ENCODE measurements at regions not wholly inside any gene's neighbourhood (a gene's known extent, or its start where the extent isn't known, plus 50 kb on each side); places are given as distances from the start of the nearest gene placed in this dataset.

DNA sequence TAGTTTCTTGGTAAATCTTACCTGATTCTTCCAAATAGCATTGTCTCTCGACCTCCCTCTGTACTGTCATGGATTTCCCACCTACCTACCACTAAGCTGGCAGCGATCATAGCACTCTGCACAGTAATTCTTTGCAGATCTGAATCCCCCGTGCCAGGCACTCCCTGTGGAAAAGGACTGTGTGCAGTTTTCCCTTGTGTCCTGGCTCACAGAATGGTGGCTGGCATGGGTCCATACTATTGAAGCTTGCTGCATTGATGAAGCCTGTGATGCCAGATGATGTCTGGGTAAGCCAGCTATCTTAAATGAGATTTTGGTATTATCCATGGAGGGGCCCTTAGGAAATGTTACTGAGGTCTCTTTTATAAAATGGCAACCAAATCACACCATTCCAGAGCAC is 135.7 kb downstream of the RPAP3 start:
- POLR2A ChIA-PET (ENCODE audit: unreplicated experiment) = no interaction called here
- Histone ChIP-seq H3K4me1 (ENCODE audit: control insufficient read depth, insufficient read depth, low read length) (no peaks in the 10 kb centered on the region), H3K9me3 (ENCODE audit: control insufficient read depth, insufficient read depth, low read length) (no peaks in the 10 kb centered on the region), H3K27ac (ENCODE audit: insufficient read depth, low read length) (no peak overlapping the region), H3K36me3 (ENCODE audit: control insufficient read depth, insufficient read depth, low read length) (no peaks in the 10 kb centered on the region), H3K4ac (ENCODE audit: low read depth, low read length) (no peak overlapping the region), H3K9ac (ENCODE audit: low read depth, low read length) (no peak overlapping the region), H3K9me1 (ENCODE audit: insufficient read depth, low read length) (no peaks in the 10 kb centered on the region), H3K18ac (ENCODE audit: low read depth, low read length) (no peak overlapping the region), H4K5ac (ENCODE audit: low read depth, low read length) (no peak overlapping the region), H3K23ac (ENCODE audit: low read depth, low read length) (no peak overlapping the region), H3K56ac (ENCODE audit: extremely low read depth, insufficient read depth, low read length) (no peak overlapping the region), H2BK120ac (ENCODE audit: low read depth, low read length) (no peak overlapping the region), H2BK15ac (ENCODE audit: low read depth, low read length) (no peak overlapping the region), H4K8ac (ENCODE audit: low read depth in 2 of 2, low read length in 2 of 2) (no peak overlapping the region), H3K4me2 (ENCODE audit: low read depth, low read length) (no peak overlapping the region), H4K20me1 (ENCODE audit: insufficient read depth, low read length) (no peaks in the 10 kb centered on the region), H3K14ac (replicated peaks; ENCODE audit: low read depth, low read length) (no peak overlapping the region), H3K79me1 (ENCODE audit: low read depth in 1 of 2, low read length in 2 of 2) (no peaks in the 10 kb centered on the region), H2AFZ (replicated peaks; ENCODE audit: low read length, poor library complexity) (no peak overlapping the region), H3K27me3 (ENCODE audit: control insufficient read depth, insufficient read depth, low read length) (peaks cover 9% of the 10 kb centered on the region), H4K91ac (ENCODE audit: insufficient read depth, low read depth, low read length) (no peak overlapping the region), H2BK20ac (ENCODE audit: low read depth, low read length) (no peak overlapping the region), H3K4me3 (ENCODE audit: insufficient read depth, low read depth, low read length) (no peak overlapping the region), H2BK5ac (ENCODE audit: low read depth, low read length, poor library complexity, severe bottlenecking) (no peak overlapping the region), H2AK9ac (replicated peaks; ENCODE audit: low read depth, low read length, poor library complexity) (no peak overlapping the region), H2AK5ac (ENCODE audit: low read depth, low read length) (no peak overlapping the region)
- intact Hi-C loops (cut with micrococcal nuclease) = no loop called here
- CTCF ChIA-PET = no interaction called here
- DNase-seq (no peak), ATAC-seq (ENCODE audit: low read depth) (no peak)
- TF ChIP-seq, protein P1, sequence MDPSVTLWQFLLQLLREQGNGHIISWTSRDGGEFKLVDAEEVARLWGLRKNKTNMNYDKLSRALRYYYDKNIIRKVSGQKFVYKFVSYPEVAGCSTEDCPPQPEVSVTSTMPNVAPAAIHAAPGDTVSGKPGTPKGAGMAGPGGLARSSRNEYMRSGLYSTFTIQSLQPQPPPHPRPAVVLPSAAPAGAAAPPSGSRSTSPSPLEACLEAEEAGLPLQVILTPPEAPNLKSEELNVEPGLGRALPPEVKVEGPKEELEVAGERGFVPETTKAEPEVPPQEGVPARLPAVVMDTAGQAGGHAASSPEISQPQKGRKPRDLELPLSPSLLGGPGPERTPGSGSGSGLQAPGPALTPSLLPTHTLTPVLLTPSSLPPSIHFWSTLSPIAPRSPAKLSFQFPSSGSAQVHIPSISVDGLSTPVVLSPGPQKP (IDR thresholded peaks at IDR 0.05; ENCODE audit: borderline replicate concordance, low read depth, low read length) = no peak
- TF ChIP-seq RCOR1 (IDR thresholded peaks at IDR 0.05; ENCODE audit: insufficient replicate concordance, low read length) = no peak
- TF ChIP-seq BHLHE40 (IDR thresholded peaks at IDR 0.05; ENCODE audit: low read depth, low read length) = no peak
- no peak for TF ChIP-seq FOS (IDR thresholded peaks at IDR 0.05; ENCODE audit: low read depth, low read length)
- no peak for TF ChIP-seq RFX5 (IDR thresholded peaks at IDR 0.05; ENCODE audit: low read depth, low read length)
- no peak for TF ChIP-seq RAD21 (IDR thresholded peaks at IDR 0.05; ENCODE audit: low read length)
- no peak for TF ChIP-seq CHD1 (IDR thresholded peaks at IDR 0.05; ENCODE audit: low read depth, low read length)
- no peak for TF ChIP-seq NFE2L2 (IDR thresholded peaks at IDR 0.05; ENCODE audit: low read depth, low read length)
- no peak for TF ChIP-seq MAZ (IDR thresholded peaks at IDR 0.05; ENCODE audit: borderline replicate concordance, low read depth, low read length)
- no peak for TF ChIP-seq MXI1 (IDR thresholded peaks at IDR 0.05; ENCODE audit: borderline replicate concordance, low read depth, low read length)
- TF ChIP-seq, protein P2, sequence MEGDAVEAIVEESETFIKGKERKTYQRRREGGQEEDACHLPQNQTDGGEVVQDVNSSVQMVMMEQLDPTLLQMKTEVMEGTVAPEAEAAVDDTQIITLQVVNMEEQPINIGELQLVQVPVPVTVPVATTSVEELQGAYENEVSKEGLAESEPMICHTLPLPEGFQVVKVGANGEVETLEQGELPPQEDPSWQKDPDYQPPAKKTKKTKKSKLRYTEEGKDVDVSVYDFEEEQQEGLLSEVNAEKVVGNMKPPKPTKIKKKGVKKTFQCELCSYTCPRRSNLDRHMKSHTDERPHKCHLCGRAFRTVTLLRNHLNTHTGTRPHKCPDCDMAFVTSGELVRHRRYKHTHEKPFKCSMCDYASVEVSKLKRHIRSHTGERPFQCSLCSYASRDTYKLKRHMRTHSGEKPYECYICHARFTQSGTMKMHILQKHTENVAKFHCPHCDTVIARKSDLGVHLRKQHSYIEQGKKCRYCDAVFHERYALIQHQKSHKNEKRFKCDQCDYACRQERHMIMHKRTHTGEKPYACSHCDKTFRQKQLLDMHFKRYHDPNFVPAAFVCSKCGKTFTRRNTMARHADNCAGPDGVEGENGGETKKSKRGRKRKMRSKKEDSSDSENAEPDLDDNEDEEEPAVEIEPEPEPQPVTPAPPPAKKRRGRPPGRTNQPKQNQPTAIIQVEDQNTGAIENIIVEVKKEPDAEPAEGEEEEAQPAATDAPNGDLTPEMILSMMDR (conservative IDR thresholded peaks at IDR 0.05; ENCODE audit: low read depth, low read length) = no peak
- TF ChIP-seq, protein P3, sequence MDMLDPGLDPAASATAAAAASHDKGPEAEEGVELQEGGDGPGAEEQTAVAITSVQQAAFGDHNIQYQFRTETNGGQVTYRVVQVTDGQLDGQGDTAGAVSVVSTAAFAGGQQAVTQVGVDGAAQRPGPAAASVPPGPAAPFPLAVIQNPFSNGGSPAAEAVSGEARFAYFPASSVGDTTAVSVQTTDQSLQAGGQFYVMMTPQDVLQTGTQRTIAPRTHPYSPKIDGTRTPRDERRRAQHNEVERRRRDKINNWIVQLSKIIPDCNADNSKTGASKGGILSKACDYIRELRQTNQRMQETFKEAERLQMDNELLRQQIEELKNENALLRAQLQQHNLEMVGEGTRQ (IDR thresholded peaks at IDR 0.05; ENCODE audit: low read depth, low read length) = no peak
- TF ChIP-seq CEBPB (IDR thresholded peaks at IDR 0.05; ENCODE audit: low read depth, low read length) = no peak
- TF ChIP-seq MAFK (IDR thresholded peaks at IDR 0.05; ENCODE audit: low read depth, low read length) = no peak
- no peak for TF ChIP-seq POLR2A (IDR thresholded peaks at IDR 0.05; ENCODE audit: low read depth, low read length)
- TF ChIP-seq SMC3 (IDR thresholded peaks at IDR 0.05; ENCODE audit: low read depth, low read length) = no peak
- in situ Hi-C loops (cut with MboI; ENCODE audit: low sequenced_read_pairs) = no loop called here
- no TSS peak for BruUV-seq (replicated peaks)
- dilution Hi-C loops (cut with HindIII; ENCODE audit: low sequenced_read_pairs, unreplicated experiment) = no loop called here
- WGBS, 2 experiments (ENCODE audit: extremely low coverage in 2 of 2, insufficient read length in 1 of 2) = 0% methylated on average over 1 of the region's 3 CpGs; no CpG with 5 or more reads in 1 of the 2 experiments
